Adrenal gland (tissue), 5 donors: ENCODE measurements at regions not wholly inside any gene's neighbourhood (a gene's known extent, or its start where the extent isn't known, plus 50 kb on each side); places are given as distances from the start of the nearest gene placed in this dataset.

Experiments
- CTCF ChIP-seq, 6 experiments: fragments of 450-650 bp in 4 of 6; fragments of 200-600 bp in 2 of 6; sonication (generic) in 1 of 6; IDR thresholded peaks; 1 replicate in 5 of 6; 2 replicates in 1 of 6; pipeline versions ENCODE4 v1.5.1 to v1.8.0; 2016 to 2021; ENCODE audit warnings: antibody characterized with exemption in 6 of 6, mild to moderate bottlenecking in 2 of 6, moderate library complexity in 1 of 6
- POLR2A ChIP-seq, 2 donors: fragments of 450-650 bp; IDR thresholded peaks; one replicate each; pipeline ENCODE4 v1.6.1; 2017; ENCODE audit warnings: antibody characterized with exemption in 2 of 2, mild to moderate bottlenecking in 2 of 2, moderate library complexity in 1 of 2
- donor health status: DM: no; HTN: no; CAD: no.

DNA sequence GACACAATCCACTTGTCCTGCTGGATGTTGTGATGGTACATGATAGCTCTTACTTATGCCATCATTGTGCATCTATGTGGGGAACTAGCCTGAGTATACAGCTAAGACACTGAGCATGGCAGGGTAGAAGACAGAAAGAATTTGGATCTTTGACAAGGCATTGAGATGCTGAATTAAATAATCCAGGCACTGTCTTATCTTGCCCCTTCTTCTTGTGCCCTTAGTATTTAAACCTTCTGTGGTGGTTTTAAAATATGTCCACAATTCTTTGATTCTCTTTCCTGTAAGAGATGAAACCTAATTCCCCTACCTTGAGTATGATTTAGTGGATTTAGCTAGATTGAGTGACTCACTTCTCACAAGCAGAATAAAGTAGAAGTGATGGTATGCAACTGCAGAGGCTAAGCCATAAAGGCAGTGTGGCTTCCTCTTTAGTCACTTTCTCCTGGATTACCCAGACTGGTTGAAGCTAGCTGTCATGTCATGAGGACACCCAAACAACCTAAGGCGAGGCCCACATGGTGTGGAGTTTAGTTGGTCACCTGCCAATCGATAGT lies 174.0 kb upstream of the NREP start:
- no peak for TF ChIP-seq CTCF (IDR thresholded peaks at IDR 0.05)
- TF ChIP-seq POLR2A (IDR thresholded peaks at IDR 0.05): no peak
